Gastroesophageal sphincter (tissue), 4 donors: ENCODE measurements at regions not wholly inside any gene's neighbourhood (a gene's known extent, or its start where the extent isn't known, plus 50 kb on each side); places are given as distances from the start of the nearest gene placed in this dataset.

ENCODE experiments used
- ATAC-seq: fragments of 150-250 bp; one replicate; pipeline ENCODE4 v1.9.1; 2016; ENCODE audit warnings: mild to moderate bottlenecking, moderate library complexity
- H3K27ac ChIP-seq, 4 donors: fragments of 200-600 bp; sonication (generic) in 3 of 4; 1 replicate in 3 of 4; 2 replicates in 1 of 4; pipeline ENCODE4 v1.5.1; 2016 to 2019
- H3K27me3 ChIP-seq: fragments of 200-600 bp; sonication (generic); one replicate; pipeline ENCODE4 v1.5.1; 2019
- H3K36me3 ChIP-seq, 2 donors: fragments of 200-600 bp; sonication (generic); one replicate each; pipeline ENCODE4 v1.5.1; 2019; ENCODE audit warnings: control low read depth in 1 of 2
- H3K4me1 ChIP-seq, 3 donors: fragments of 200-600 bp; sonication (generic); 1 replicate in 2 of 3; 2 replicates in 1 of 3; pipeline ENCODE4 v1.5.1; 2016 to 2019; ENCODE audit warnings: control low read depth in 2 of 3
- H3K4me3 ChIP-seq, 2 donors: fragments of 200-600 bp; sonication (generic); one replicate each; pipeline ENCODE4 v1.5.1; 2019; ENCODE audit warnings: mild to moderate bottlenecking in 1 of 2, moderate library complexity in 1 of 2
- H3K9me3 ChIP-seq, 3 donors: fragments of 200-600 bp; sonication (generic); one replicate each; pipeline ENCODE4 v1.5.1; 2017 to 2019; ENCODE audit warnings: control low read depth in 2 of 3
- CTCF ChIP-seq, 4 experiments: fragments of 200-600 bp in 2 of 4; fragments of 450-650 bp in 2 of 4; sonication (generic) in 1 of 4; IDR thresholded peaks; one replicate each; pipeline ENCODE4 v1.5.1; 2017 to 2019; ENCODE audit warnings: antibody characterized with exemption in 4 of 4, mild to moderate bottlenecking in 2 of 4, moderate library complexity in 2 of 4
- EP300 ChIP-seq: sonication (generic); formaldehyde crosslinking; IDR thresholded peaks from one replicate; pipeline ENCODE4 v1.6.1; 2017; ENCODE audit warnings: antibody characterized with exemption, mild to moderate bottlenecking
- POLR2A ChIP-seq, 2 donors: fragments of 450-650 bp; IDR thresholded peaks; one replicate each; pipeline ENCODE4 v1.6.1; 2017; ENCODE audit warnings: antibody characterized with exemption in 2 of 2, mild to moderate bottlenecking in 2 of 2, moderate library complexity in 1 of 2
- POLR2AphosphoS5 ChIP-seq: sonication (generic); formaldehyde crosslinking; IDR thresholded peaks from one replicate; pipeline ENCODE4 v1.6.1; 2017; ENCODE audit warnings: antibody characterized with exemption
- WGBS, 2 donors: methylation state at CpG; one replicate each; pipeline ENCODE4 v1.1.5; 2018; ENCODE audit warnings: low coverage in 1 of 2; 5-methylcytosine and 5-hydroxymethylcytosine counted together

GRCh38 chr12:116442304-116442703, 116.9 kb upstream of the MAP1LC3B2 start:
- TF ChIP-seq POLR2A (IDR thresholded peaks at IDR 0.05), result no peak
- no peak for TF ChIP-seq CTCF (IDR thresholded peaks at IDR 0.05)
- no peak for TF ChIP-seq EP300
- TF ChIP-seq POLR2AphosphoS5, result no peak
- no peak overlapping the region for H3K4me3 ChIP-seq
- no peaks in the 10 kb centered on the region for H3K9me3 ChIP-seq
- 95 to 96% methylated on average over 2 to 3 of the region's 3 CpGs for WGBS, 2 donors
- H3K27me3 ChIP-seq, result no peaks in the 10 kb centered on the region
- no peak overlapping the region for H3K27ac ChIP-seq
- no peaks in the 10 kb centered on the region for H3K4me1 ChIP-seq
- no peak for ATAC-seq
- no peaks in the 10 kb centered on the region for H3K36me3 ChIP-seq

GRCh38 chr12:116442946-116443345, 116.2 kb upstream of the MAP1LC3B2 start:
- Histone ChIP-seq H3K4me1 (no peaks in the 10 kb centered on the region), H3K36me3 (no peaks in the 10 kb centered on the region), H3K4me3 (no peak overlapping the region), H3K27me3 (no peaks in the 10 kb centered on the region), H3K9me3 (no peaks in the 10 kb centered on the region), H3K27ac (no peak overlapping the region)
- no peak for TF ChIP-seq POLR2A (IDR thresholded peaks at IDR 0.05)
- TF ChIP-seq POLR2AphosphoS5, result no peak
- no peak for TF ChIP-seq EP300
- TF ChIP-seq CTCF (IDR thresholded peaks at IDR 0.05), result no peak
- no peak for ATAC-seq
- WGBS, 2 donors, result 50% methylated on average over 2 of the region's 3 CpGs; no CpG with 5 or more reads in 1 of the 2 donors

- Histone ChIP-seq H3K4me3 (no peak overlapping the region), H3K27me3 (no peaks in the 10 kb centered on the region), H3K27ac (no peak overlapping the region), H3K36me3 (no peaks in the 10 kb centered on the region), H3K4me1 (no peaks in the 10 kb centered on the region), H3K9me3 (no peaks in the 10 kb centered on the region)
- no peak for ATAC-seq
- TF ChIP-seq EP300 (no peak), POLR2AphosphoS5 (no peak), CTCF (IDR thresholded peaks at IDR 0.05) (no peak), POLR2A (IDR thresholded peaks at IDR 0.05) (no peak)
- 79 to 91% methylated on average over 9 to 11 of the region's 16 CpGs for WGBS, 2 donors
Observed at GRCh38 chr12:116443821-116444589, 115.2 kb upstream of the MAP1LC3B2 start.

- 87 to 94% methylated on average over 7 of the region's 7 CpGs for WGBS, 2 donors
- Histone ChIP-seq H3K4me3 (no peak overlapping the region), H3K36me3 (no peaks in the 10 kb centered on the region), H3K27ac (no peak overlapping the region), H3K4me1 (no peaks in the 10 kb centered on the region), H3K27me3 (no peaks in the 10 kb centered on the region), H3K9me3 (no peaks in the 10 kb centered on the region)
- TF ChIP-seq POLR2A (IDR thresholded peaks at IDR 0.05), result no peak
- TF ChIP-seq EP300, result no peak
- TF ChIP-seq CTCF (IDR thresholded peaks at IDR 0.05), result no peak
- TF ChIP-seq POLR2AphosphoS5, result no peak
- ATAC-seq, result no peak
Observed at GRCh38 chr12:116444590-116444943, 114.6 kb upstream of the MAP1LC3B2 start.

GRCh38 chr12:116448165-116448739, 110.9 kb upstream of the MAP1LC3B2 start:
- H3K27ac ChIP-seq, result no peak overlapping the region
- H3K36me3 ChIP-seq, result no peaks in the 10 kb centered on the region
- no peak for TF ChIP-seq POLR2A (IDR thresholded peaks at IDR 0.05)
- no peak for TF ChIP-seq EP300
- no peak for TF ChIP-seq CTCF (IDR thresholded peaks at IDR 0.05)
- TF ChIP-seq POLR2AphosphoS5, result no peak
- 94% methylated on average over 11 of the region's 11 CpGs; no CpG with 5 or more reads in 1 of the 2 donors for WGBS, 2 donors
- no peak for ATAC-seq
- H3K27me3 ChIP-seq, result no peaks in the 10 kb centered on the region
- no peaks in the 10 kb centered on the region for H3K4me1 ChIP-seq
- H3K4me3 ChIP-seq, result no peak overlapping the region
- no peaks in the 10 kb centered on the region for H3K9me3 ChIP-seq
